B cell (primary cell): ENCODE measurements at regions not wholly inside any gene's neighbourhood (a gene's known extent, or its start where the extent isn't known, plus 50 kb on each side); places are given as distances from the start of the nearest gene placed in this dataset.

Experiments used
- ATAC-seq: fragments of 200-7000 bp; cut with Tn5 transposase; one replicate; pipeline ENCODE4 v1.10.0; 2021; ENCODE audit warnings: low read depth, mild to moderate bottlenecking, moderate number of reproducible peaks, moderate library complexity
- CTCF ChIA-PET: fragments of 350-600 bp; sonication (Branson Sonifier 250); formaldehyde crosslinking; loops from one replicate; lab custom pipeline; 2021; ENCODE audit warnings: antibody characterized with exemption, inconsistent platforms; lab: Charles Lee
- POLR2A ChIA-PET: fragments of 350-600 bp; sonication (Branson Sonifier 250); formaldehyde crosslinking; loops from one replicate; lab custom pipeline; 2021; ENCODE audit warnings: antibody characterized with exemption; lab: Charles Lee
- DNase-seq: peaks from one replicate; pipeline ENCODE4 v3.0.0; 2013
- H2AFZ ChIP-seq: 2 replicates; pipeline ENCODE4 v1.6.1; 2012; ENCODE audit warnings: mild to moderate bottlenecking, low read depth, low read length; ENCODE audit not compliant: insufficient read depth, poor library complexity, severe bottlenecking
- H3K27ac ChIP-seq, 2 donors: 1 replicate in 1 of 2; 2 replicates in 1 of 2; pipeline ENCODE4 v1.5.1; 2012 to 2013; ENCODE audit warnings: low read length in 2 of 2, mild to moderate bottlenecking in 2 of 2, moderate library complexity in 1 of 2
- H3K27me3 ChIP-seq, 4 experiments: fragments of 200-600 bp in 1 of 4; sonication (generic) in 1 of 4; replicated peaks in 1 of 4; 1 replicate in 2 of 4; 2 replicates in 2 of 4; pipeline versions ENCODE4 v1.6.1 to v1.7.0; 2013 to 2016; ENCODE audit warnings: low read length in 3 of 4, mild to moderate bottlenecking in 2 of 4, mixed read lengths in 1 of 4, moderate library complexity in 1 of 4; ENCODE audit not compliant: insufficient read depth in 4 of 4, control insufficient read depth in 3 of 4; ENCODE audit errors: control extremely low read depth in 1 of 4
- H3K36me3 ChIP-seq, 2 experiments: replicated peaks in 1 of 2; 1 replicate in 1 of 2; 2 replicates in 1 of 2; pipeline versions ENCODE4 v1.6.1 to v1.7.1; 2013; ENCODE audit warnings: low read length in 1 of 2; ENCODE audit not compliant: insufficient read depth in 2 of 2, control insufficient read depth in 1 of 2; ENCODE audit errors: control extremely low read depth in 1 of 2, extremely low read depth in 1 of 2
- H3K4me1 ChIP-seq, 2 donors: fragments of 200-600 bp in 1 of 2; sonication (generic) in 1 of 2; 1 replicate in 1 of 2; 2 replicates in 1 of 2; pipeline versions ENCODE4 v1.5.1 to v1.6.1; 2013 to 2017; ENCODE audit warnings: low read length in 2 of 2; ENCODE audit not compliant: control insufficient read depth in 2 of 2, insufficient read depth in 2 of 2
- H3K4me2 ChIP-seq: replicated peaks from 2 replicates; pipeline ENCODE3; 2012; ENCODE audit warnings: mild to moderate bottlenecking, low read depth, low read length; ENCODE audit not compliant: poor library complexity, severe bottlenecking
- H3K4me3 ChIP-seq, 5 experiments: fragments of 200-600 bp in 1 of 5; sonication (generic) in 1 of 5; 1 replicate in 3 of 5; 2 replicates in 2 of 5; pipeline versions ENCODE4 v1.5.1 to v1.7.0; 2011 to 2016; ENCODE audit warnings: low read length in 4 of 5, mild to moderate bottlenecking in 4 of 5, low read depth in 2 of 5, control low read depth in 1 of 5, moderate library complexity in 1 of 5; ENCODE audit not compliant: insufficient read depth in 1 of 5; ENCODE audit errors: control extremely low read depth in 1 of 5, extremely low read depth in 1 of 5
- H3K79me2 ChIP-seq: fragments of 200-600 bp; sonication (generic); one replicate; pipeline ENCODE4 v1.6.0; 2016; ENCODE audit warnings: low read length; ENCODE audit not compliant: control insufficient read depth, insufficient read depth
- H3K9ac ChIP-seq: fragments of 200-600 bp; sonication (generic); 2 replicates; pipeline ENCODE4 v1.6.1; 2017; ENCODE audit warnings: mild to moderate bottlenecking, low read length, moderate library complexity
- H3K9me3 ChIP-seq, 3 donors: one replicate each; pipeline versions ENCODE4 v1.6.1 to v1.7.1; 2013; ENCODE audit warnings: low read length in 2 of 3; ENCODE audit not compliant: control insufficient read depth in 2 of 3, insufficient read depth in 1 of 3; ENCODE audit errors: control extremely low read depth in 1 of 3
- H4K20me1 ChIP-seq: 2 replicates; pipeline ENCODE4 v1.6.0; 2012; ENCODE audit warnings: mild to moderate bottlenecking, low read length; ENCODE audit not compliant: insufficient read depth, control insufficient read depth, poor library complexity, severe bottlenecking
- H3K27ac Mint-ChIP-seq: one replicate; pipeline ENCODE4 v1.8.0; 2021; ENCODE audit warnings: mixed read lengths
- H3K27me3 Mint-ChIP-seq: one replicate; pipeline ENCODE4 v1.8.0; 2021; ENCODE audit warnings: mixed read lengths
- H3K4me1 Mint-ChIP-seq: one replicate; pipeline ENCODE4 v1.8.0; 2021; ENCODE audit warnings: mixed read lengths
- H3K4me3 Mint-ChIP-seq: one replicate; pipeline ENCODE4 v1.8.0; 2021; ENCODE audit warnings: mixed read lengths
- H3K9me3 Mint-ChIP-seq: one replicate; pipeline ENCODE4 v1.8.0; 2022; ENCODE audit warnings: mixed read lengths; ENCODE audit not compliant: insufficient read depth
- EZH2 ChIP-seq: IDR thresholded peaks from 2 replicates; pipeline ENCODE4 v1.6.1; 2012; ENCODE audit warnings: borderline replicate concordance, low read depth, mild to moderate bottlenecking, moderate library complexity, low read length; ENCODE audit not compliant: insufficient read depth, poor library complexity, severe bottlenecking
- WGBS: methylation state at CpG from one replicate; pipeline ENCODE4 v1.1.5; 2013; ENCODE audit warnings: missing lambda C conversion rate; ENCODE audit not compliant: insufficient coverage; 5-methylcytosine and 5-hydroxymethylcytosine counted together
- intact Hi-C: fragments of 100-400 bp; cut with micrococcal nuclease; formaldehyde crosslinking; loops from one replicate; pipeline ENCODE4 v1.10.0; 2022
- TF ChIP-seq, protein P1 (sequence below): fragments of 200-600 bp; IDR thresholded peaks from one replicate; pipeline ENCODE4 v1.8.0; 2022; ENCODE audit warnings: antibody characterized with exemption, mild to moderate bottlenecking

DNA sequence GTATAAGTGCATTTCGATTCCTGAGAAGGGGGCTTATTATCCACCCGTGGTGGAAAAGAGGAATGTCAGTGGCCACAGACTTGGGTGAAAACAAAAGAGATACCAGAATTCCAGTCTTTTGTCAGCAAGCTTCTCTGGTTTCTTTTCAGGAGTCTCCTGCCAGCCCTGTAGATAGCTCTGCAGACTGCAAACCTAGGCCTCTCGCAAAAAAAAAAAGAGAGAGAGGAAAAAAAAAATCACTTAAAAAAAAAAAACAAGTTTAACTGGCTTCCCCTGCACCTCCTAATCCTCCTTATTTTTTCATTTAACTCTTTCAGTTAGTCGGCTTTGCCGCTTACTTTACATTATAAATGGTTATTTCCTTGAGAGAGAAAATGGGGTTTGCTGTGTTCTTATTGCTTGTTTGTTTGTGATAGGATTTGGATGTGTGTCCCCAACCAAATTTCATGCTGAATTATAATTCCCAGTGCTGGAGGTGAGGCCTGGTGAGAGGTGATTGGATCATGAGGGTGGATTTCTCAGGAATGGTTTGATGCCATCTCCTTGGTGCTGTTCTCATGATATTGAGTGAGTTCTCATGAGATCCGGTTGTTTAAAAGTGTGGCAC lies 170.0 kb downstream of the BCL11B start:
- POLR2A ChIA-PET, result no interaction called here
- H3K27ac Mint-ChIP-seq, result no peak overlapping the region
- intact Hi-C loops, result no loop called here
- Histone ChIP-seq H4K20me1 (no peaks in the 10 kb centered on the region), H3K9ac (no peak overlapping the region), H3K4me1 (no peaks in the 10 kb centered on the region), H3K4me2 (no peak overlapping the region), H3K4me3 (no peak overlapping the region), H3K79me2 (no peaks in the 10 kb centered on the region), H3K9me3 (peaks cover 0 to 12% (median 0%) of the 10 kb centered on the region in 3 donors), H2AFZ (no peak overlapping the region), H3K27ac (no peak overlapping the region), H3K27me3 (no peaks in the 10 kb centered on the region), H3K36me3 (no peaks in the 10 kb centered on the region)
- H3K9me3 Mint-ChIP-seq, result peaks cover 5% of the 10 kb centered on the region
- WGBS, result 56% methylated on average over 2 of the region's 6 CpGs
- no peak for ATAC-seq
- no peak overlapping the region for H3K4me3 Mint-ChIP-seq
- CTCF ChIA-PET, result no interaction called here
- H3K4me1 Mint-ChIP-seq, result no peaks in the 10 kb centered on the region
- no peak for DNase-seq
- H3K27me3 Mint-ChIP-seq, result no peaks in the 10 kb centered on the region
- TF ChIP-seq, protein P1, sequence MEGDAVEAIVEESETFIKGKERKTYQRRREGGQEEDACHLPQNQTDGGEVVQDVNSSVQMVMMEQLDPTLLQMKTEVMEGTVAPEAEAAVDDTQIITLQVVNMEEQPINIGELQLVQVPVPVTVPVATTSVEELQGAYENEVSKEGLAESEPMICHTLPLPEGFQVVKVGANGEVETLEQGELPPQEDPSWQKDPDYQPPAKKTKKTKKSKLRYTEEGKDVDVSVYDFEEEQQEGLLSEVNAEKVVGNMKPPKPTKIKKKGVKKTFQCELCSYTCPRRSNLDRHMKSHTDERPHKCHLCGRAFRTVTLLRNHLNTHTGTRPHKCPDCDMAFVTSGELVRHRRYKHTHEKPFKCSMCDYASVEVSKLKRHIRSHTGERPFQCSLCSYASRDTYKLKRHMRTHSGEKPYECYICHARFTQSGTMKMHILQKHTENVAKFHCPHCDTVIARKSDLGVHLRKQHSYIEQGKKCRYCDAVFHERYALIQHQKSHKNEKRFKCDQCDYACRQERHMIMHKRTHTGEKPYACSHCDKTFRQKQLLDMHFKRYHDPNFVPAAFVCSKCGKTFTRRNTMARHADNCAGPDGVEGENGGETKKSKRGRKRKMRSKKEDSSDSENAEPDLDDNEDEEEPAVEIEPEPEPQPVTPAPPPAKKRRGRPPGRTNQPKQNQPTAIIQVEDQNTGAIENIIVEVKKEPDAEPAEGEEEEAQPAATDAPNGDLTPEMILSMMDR, result no peak
- TF ChIP-seq EZH2, result no peak

- no peak overlapping the region for H3K4me2 ChIP-seq
- H3K27me3 Mint-ChIP-seq, result peaks cover 3% of the 10 kb centered on the region
- ATAC-seq (no peak), DNase-seq (no peak)
- no peak overlapping the region for H3K4me3 ChIP-seq
- intact Hi-C loops, result no loop called here
- no peaks in the 10 kb centered on the region for H4K20me1 ChIP-seq
- TF ChIP-seq, protein P1, result no peak
- TF ChIP-seq EZH2, result no peak
- no peak overlapping the region for H2AFZ ChIP-seq
- H3K9ac ChIP-seq, result no peak overlapping the region
- H3K9me3 ChIP-seq, result peaks cover 0 to 29% (median 0%) of the 10 kb centered on the region in 3 donors
- ChIA-PET POLR2A (no interaction called here), CTCF (no interaction called here)
- H3K79me2 ChIP-seq, result no peaks in the 10 kb centered on the region
- H3K4me1 ChIP-seq, result no peaks in the 10 kb centered on the region
- no peak overlapping the region for H3K4me3 Mint-ChIP-seq
- no peaks in the 10 kb centered on the region for H3K4me1 Mint-ChIP-seq
- no peaks in the 10 kb centered on the region for H3K36me3 ChIP-seq
- peaks cover 2% of the 10 kb centered on the region for H3K9me3 Mint-ChIP-seq
- H3K27ac Mint-ChIP-seq, result no peak overlapping the region
- peaks cover 0 to 3% (median 0%) of the 10 kb centered on the region in 4 experiments for H3K27me3 ChIP-seq
- WGBS, result 88% methylated on average over 7 of the region's 9 CpGs
- H3K27ac ChIP-seq, result no peak overlapping the region
Observed at GRCh38 chr14:99116741-99117295, 155.2 kb downstream of the BCL11B start.
